ENCODE measurements at regions not wholly inside any gene's neighbourhood (a gene's known extent, or its start where the extent isn't known, plus 50 kb on each side); places are given as distances from the start of the nearest gene placed in this dataset.

DNA sequence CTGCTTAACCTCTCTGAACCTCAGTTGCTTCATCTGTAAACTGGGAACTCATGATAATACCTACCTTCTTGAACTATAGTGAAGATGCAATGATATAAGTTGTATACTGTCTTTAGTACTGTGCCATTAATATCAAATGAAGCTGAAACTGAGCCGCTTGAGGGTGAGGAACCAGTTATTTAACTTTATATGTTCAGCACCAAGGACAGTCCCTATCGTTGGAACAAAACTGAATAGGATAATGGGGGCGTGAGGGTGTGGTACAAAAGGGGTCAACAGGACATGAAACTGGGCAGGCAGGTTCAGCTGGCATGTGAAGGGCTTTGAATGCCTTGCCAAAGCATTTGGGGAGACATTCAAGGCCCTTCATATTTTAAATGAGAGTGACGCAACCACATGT, 112.6 kb downstream of the C11orf91 start:
- no peaks in the 10 kb centered on the region for H3K27me3 ChIP-seq (ENCODE audit: control insufficient read depth in 2 of 2, insufficient read depth in 2 of 2, low read length in 2 of 2)
- H3K9me3 Mint-ChIP-seq: peaks cover 0 to 5% (median 0%) of the 10 kb centered on the region in 7 donors
- H3K4me1 ChIP-seq (ENCODE audit: control insufficient read depth in 1 of 2, insufficient read depth in 2 of 2, low read length in 2 of 2): no peaks in the 10 kb centered on the region
- H3K4me2 ChIP-seq (replicated peaks; ENCODE audit: extremely low read depth, low read length, poor library complexity, severe bottlenecking): no peak overlapping the region
- no peaks in the 10 kb centered on the region for H3K9me3 ChIP-seq (replicated peaks in 1 of 2; ENCODE audit: control insufficient read depth in 1 of 2, insufficient read depth in 1 of 2, low read length in 2 of 2)
- no peaks in the 10 kb centered on the region for H3K36me3 Mint-ChIP-seq
- intact Hi-C loops (cut with micrococcal nuclease): no loop called here
- TF ChIP-seq, protein P1, sequence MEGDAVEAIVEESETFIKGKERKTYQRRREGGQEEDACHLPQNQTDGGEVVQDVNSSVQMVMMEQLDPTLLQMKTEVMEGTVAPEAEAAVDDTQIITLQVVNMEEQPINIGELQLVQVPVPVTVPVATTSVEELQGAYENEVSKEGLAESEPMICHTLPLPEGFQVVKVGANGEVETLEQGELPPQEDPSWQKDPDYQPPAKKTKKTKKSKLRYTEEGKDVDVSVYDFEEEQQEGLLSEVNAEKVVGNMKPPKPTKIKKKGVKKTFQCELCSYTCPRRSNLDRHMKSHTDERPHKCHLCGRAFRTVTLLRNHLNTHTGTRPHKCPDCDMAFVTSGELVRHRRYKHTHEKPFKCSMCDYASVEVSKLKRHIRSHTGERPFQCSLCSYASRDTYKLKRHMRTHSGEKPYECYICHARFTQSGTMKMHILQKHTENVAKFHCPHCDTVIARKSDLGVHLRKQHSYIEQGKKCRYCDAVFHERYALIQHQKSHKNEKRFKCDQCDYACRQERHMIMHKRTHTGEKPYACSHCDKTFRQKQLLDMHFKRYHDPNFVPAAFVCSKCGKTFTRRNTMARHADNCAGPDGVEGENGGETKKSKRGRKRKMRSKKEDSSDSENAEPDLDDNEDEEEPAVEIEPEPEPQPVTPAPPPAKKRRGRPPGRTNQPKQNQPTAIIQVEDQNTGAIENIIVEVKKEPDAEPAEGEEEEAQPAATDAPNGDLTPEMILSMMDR (IDR thresholded peaks at IDR 0.05): no peak
- H3K36me3 ChIP-seq (replicated peaks in 1 of 2; ENCODE audit: control insufficient read depth in 1 of 2, insufficient read depth in 2 of 2, low read length in 2 of 2): no peaks in the 10 kb centered on the region
- H3K27ac Mint-ChIP-seq: no peak overlapping the region
- no peaks in the 10 kb centered on the region for H3K79me2 ChIP-seq (ENCODE audit: insufficient read depth, low read length)
- no peak overlapping the region for H3K4me3 Mint-ChIP-seq
- WGBS (ENCODE audit: insufficient coverage): 83% methylated on average over 3 of the region's 4 CpGs
- H4K20me1 ChIP-seq (ENCODE audit: insufficient read depth, low read length): no peaks in the 10 kb centered on the region
- H3K9ac ChIP-seq (ENCODE audit: insufficient read depth, low read length, poor library complexity, severe bottlenecking): no peak overlapping the region
- no peaks in the 10 kb centered on the region for H3K4me1 Mint-ChIP-seq
- no peak overlapping the region for H3K27ac ChIP-seq (ENCODE audit: low read depth in 1 of 2, low read length in 2 of 2)
- H3K4me3 ChIP-seq (replicated peaks in 1 of 3; ENCODE audit: low read depth in 2 of 3, low read length in 3 of 3): no peak overlapping the region
- DNase-seq: no peak
- no peak overlapping the region for H2AFZ ChIP-seq (ENCODE audit: insufficient read depth, low read depth, low read length, poor library complexity, severe bottlenecking)
- peaks cover 0 to 2% (median 1%) of the 10 kb centered on the region in 3 donors for H3K27me3 Mint-ChIP-seq (ENCODE audit: low read depth in 3 of 3)

DNA sequence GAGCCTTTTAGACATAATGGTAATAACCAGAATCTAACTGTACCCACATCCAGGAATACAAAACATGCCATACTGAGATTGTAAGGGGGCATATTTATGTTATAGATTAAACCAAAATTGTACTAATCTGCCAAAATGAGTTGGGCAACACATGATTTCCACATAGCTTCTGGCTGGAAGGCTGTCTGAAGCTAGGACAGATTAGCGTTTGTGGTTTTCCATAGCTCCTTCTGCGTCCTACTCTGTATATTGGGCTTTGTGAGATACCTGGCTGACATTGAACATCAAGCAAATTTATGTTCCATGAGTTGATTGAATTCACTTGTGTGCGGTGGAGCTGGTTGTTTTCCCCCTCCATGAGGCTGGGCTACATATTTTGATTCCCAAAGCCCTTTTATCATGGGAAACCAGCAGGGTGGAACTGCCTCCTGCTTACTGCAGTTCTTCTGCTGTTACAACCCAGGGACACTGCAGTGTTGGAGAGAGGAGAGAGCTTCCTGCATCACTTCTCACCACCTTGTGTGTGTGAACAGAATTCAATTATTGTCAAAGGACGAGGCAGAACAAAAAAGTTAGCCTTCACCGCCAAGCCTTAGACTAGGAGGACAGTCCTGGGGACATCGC, 114.9 kb downstream of the C11orf91 start:
- no peak overlapping the region for H3K4me3 Mint-ChIP-seq
- Histone ChIP-seq H3K27me3 (ENCODE audit: control insufficient read depth in 2 of 2, insufficient read depth in 2 of 2, low read length in 2 of 2) (no peaks in the 10 kb centered on the region), H2AFZ (ENCODE audit: insufficient read depth, low read depth, low read length, poor library complexity, severe bottlenecking) (no peak overlapping the region), H3K4me3 (replicated peaks in 1 of 3; ENCODE audit: low read depth in 2 of 3, low read length in 3 of 3) (no peak overlapping the region), H3K36me3 (replicated peaks in 1 of 2; ENCODE audit: control insufficient read depth in 1 of 2, insufficient read depth in 2 of 2, low read length in 2 of 2) (no peaks in the 10 kb centered on the region), H3K27ac (ENCODE audit: low read depth in 1 of 2, low read length in 2 of 2) (no peak overlapping the region), H3K9me3 (replicated peaks in 1 of 2; ENCODE audit: control insufficient read depth in 1 of 2, insufficient read depth in 1 of 2, low read length in 2 of 2) (no peaks in the 10 kb centered on the region), H3K9ac (ENCODE audit: insufficient read depth, low read length, poor library complexity, severe bottlenecking) (no peak overlapping the region), H3K79me2 (ENCODE audit: insufficient read depth, low read length) (no peaks in the 10 kb centered on the region), H3K4me1 (ENCODE audit: control insufficient read depth in 1 of 2, insufficient read depth in 2 of 2, low read length in 2 of 2) (no peaks in the 10 kb centered on the region), H3K4me2 (replicated peaks; ENCODE audit: extremely low read depth, low read length, poor library complexity, severe bottlenecking) (no peak overlapping the region), H4K20me1 (ENCODE audit: insufficient read depth, low read length) (no peaks in the 10 kb centered on the region)
- H3K9me3 Mint-ChIP-seq: peaks cover 0 to 5% (median 0%) of the 10 kb centered on the region in 7 donors
- DNase-seq: no peak
- peaks cover 3 to 7% (median 5%) of the 10 kb centered on the region in 3 donors for H3K27me3 Mint-ChIP-seq (ENCODE audit: low read depth in 3 of 3)
- intact Hi-C loops (cut with micrococcal nuclease): no loop called here
- H3K27ac Mint-ChIP-seq: no peak overlapping the region
- no peaks in the 10 kb centered on the region for H3K36me3 Mint-ChIP-seq
- TF ChIP-seq, protein P1 (IDR thresholded peaks at IDR 0.05): no peak
- no peaks in the 10 kb centered on the region for H3K4me1 Mint-ChIP-seq
- WGBS (ENCODE audit: insufficient coverage): 67% methylated on average over 4 of the region's 6 CpGs
